OCI-LY7 (cell line): ENCODE measurements at regions not wholly inside any gene's neighbourhood (a gene's known extent, or its start where the extent isn't known, plus 50 kb on each side); places are given as distances from the start of the nearest gene placed in this dataset.

Experiments used
- CTCF ChIP-seq: fragments of 200-600 bp; sonication (generic); conservative IDR thresholded peaks from 2 replicates; pipeline ENCODE4 v1.5.1; 2014; ENCODE audit warnings: mild to moderate bottlenecking, antibody characterized with exemption, low read length, moderate library complexity, mixed read lengths
- EZH2phosphoT487 ChIP-seq: fragments of 200-600 bp; sonication (generic); IDR thresholded peaks from 2 replicates; pipeline ENCODE4 v1.6.1; 2018; ENCODE audit warnings: low read depth, borderline replicate concordance, mild to moderate bottlenecking, mixed run types, antibody characterized with exemption, low read length, moderate library complexity, mixed read lengths

- TF ChIP-seq CTCF, result no peak
- TF ChIP-seq EZH2phosphoT487, result no peak
These were observed 84.1 kb upstream of the VANGL1 start for GRCh38 chr1:115557715-115558114.
